ENCODE measurements at regions not wholly inside any gene's neighbourhood (a gene's known extent, or its start where the extent isn't known, plus 50 kb on each side); places are given as distances from the start of the nearest gene placed in this dataset.

DNA sequence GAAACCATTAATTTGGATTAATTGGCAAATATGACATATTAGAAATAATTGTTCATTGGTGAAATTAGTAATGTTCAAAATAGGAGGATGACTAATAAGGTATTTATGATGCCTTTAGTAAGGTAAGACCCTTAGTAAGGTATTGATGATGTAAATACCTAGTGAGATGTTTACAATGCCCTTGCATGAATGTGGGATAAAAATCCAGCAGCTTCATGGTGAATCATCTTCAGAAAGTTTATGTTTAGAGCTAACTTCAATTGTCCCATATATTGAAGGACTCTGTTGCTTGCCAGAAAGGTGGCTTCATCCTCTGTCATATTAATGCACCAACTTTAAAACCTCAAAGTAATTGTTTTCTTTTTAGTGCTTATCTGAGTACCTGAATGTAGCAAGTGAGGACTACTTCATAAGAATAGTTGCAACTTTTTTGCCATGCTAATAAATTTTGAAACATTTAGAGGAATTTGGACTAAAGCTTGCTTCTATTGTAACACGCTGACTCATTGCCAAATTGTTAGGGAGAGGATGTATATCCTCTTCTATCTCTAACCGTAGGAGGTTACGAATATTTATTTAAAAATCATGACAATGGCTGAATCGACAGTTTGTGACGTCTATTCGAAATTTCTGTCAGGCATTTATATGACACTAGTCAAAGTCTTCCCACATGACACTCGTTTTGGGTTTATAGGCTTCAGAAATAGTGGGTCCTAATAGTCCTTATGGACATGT is 174.1 kb upstream of the HS3ST1 start:
- DNase-seq (ENCODE audit: low read depth in 4 of 4, low spot score in 2 of 4): no peak

DNA sequence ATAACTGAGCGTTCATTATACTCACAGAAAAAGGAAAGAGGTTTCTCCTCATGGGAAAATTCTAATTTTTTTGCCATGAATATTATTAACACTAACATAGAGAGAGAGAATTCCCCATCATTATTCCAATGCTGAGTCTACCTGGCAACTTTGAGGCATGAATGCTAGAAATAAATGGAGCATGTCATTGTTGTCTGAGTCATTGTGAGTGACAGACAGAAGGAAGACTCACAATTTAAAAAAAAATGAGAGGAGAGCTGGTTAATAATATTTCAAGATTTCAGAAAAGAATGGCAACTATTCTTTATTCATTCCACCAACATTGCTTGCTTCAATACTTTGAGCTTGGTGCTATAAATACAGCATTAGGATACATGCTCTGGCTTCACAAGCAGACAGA is 170.4 kb upstream of the HS3ST1 start:
- DNase-seq (ENCODE audit: low read depth in 4 of 4, low spot score in 2 of 4): no peak

DNA sequence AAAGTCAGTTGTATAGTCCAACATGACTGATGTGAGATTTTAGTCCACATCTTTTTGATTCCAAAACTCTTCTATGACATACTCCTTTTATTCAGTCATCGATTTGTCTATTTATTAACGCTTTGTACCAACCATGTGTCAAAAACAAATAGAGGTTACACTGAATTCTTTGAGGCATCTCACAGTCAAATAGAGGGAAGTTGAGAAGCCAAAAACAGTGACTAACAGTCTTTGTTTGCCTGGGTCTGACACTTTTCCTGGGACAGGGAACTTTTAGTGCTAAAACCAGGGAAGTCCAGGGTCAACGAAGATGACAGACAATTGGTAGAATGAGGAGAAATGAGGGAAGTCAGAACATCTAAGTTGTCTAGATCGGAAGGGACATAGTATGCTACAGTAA is 169.9 kb upstream of the HS3ST1 start:
- DNase-seq (ENCODE audit: low read depth in 4 of 4, low spot score in 2 of 4): no peak

DNA sequence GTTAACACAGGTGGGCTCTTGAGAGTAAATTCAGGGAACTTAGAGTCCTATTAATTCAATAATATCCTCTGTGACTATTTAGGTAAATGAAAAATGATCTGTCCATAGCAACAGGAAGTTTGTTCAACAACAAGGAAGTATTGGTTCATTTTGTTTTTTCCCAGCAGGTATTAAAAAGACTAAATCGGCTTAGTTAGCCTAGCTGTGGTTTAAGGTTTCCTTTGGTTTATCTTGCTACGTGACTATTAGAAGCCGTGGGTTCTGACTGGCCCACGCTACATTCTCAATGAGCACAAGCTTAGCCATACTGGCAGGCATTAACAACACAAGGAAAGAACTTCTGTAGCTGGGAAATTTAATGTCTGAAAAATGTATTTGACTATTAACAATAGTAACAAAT is 168.8 kb upstream of the HS3ST1 start:
- DNase-seq (ENCODE audit: low read depth in 4 of 4, low spot score in 2 of 4): no peak

DNA sequence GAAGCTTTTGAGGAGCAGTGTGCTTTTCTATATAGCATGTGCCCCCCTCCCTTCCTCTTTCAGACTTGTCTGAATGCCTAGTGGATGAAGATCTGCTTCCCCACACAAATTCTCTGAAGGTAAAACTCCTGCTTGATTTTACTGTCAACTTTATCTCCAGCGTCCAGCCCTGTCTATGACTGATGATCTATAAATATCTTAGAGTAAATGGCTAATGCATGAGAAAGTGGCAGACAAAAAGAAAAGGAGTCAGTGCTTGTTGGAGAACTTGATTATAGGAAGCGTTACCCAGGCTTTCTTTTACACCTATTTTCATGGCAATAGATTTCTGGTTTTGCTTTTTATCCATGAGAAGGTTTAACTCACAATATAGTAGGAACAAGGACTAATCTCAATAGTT is 168.3 kb upstream of the HS3ST1 start:
- no peak for DNase-seq (ENCODE audit: low read depth in 4 of 4, low spot score in 2 of 4)

- DNase-seq (ENCODE audit: low read depth in 4 of 4, low spot score in 2 of 4): no peak
These were observed 165.0 kb upstream of the HS3ST1 start for GRCh38 chr4:11593576-11594116.

DNA sequence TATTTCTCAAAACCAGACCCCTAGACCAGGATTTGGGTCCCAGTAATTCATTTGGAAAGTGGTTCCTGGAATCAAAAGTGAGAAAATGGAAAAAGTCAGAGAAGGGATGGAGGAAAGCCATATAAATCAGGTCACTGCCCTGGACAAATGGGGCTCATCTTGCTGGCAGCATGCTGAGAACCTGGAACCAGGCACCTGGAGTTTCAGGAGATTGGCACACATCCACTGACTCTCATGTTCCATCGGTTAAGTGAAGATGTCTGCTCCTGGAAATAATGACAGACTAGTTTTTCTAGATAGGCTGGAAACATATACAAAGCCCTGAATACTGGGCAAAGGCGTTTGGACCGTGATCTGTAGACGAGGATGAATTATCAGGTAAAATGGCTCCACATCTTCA is 163.6 kb upstream of the HS3ST1 start:
- no peak for DNase-seq (ENCODE audit: low read depth in 4 of 4, low spot score in 2 of 4)

DNA sequence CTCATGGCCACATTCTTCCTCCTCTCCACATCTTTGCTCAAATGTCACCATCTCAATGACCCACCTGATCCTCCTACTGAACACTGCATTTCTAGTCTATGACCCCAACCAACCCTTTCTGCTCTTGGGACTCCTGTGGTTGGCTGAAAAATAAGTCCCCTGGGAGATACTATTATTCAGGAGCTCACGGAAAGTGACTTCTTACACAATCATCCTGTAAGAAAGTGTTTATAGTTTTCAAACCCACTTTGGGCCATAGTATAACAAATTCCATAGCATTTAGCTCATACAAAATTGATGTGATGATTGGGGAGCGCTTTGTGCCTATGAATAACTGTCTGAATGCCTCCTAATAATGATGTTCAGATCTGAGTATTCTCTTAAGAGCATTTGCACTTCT is 161.4 kb upstream of the HS3ST1 start:
- DNase-seq (ENCODE audit: low read depth in 4 of 4, low spot score in 2 of 4): no peak

GRCh38 chr4:11589676-11590075 is 161.0 kb upstream of the HS3ST1 start:
- no peak for DNase-seq (ENCODE audit: low read depth in 4 of 4, low spot score in 2 of 4)

DNA sequence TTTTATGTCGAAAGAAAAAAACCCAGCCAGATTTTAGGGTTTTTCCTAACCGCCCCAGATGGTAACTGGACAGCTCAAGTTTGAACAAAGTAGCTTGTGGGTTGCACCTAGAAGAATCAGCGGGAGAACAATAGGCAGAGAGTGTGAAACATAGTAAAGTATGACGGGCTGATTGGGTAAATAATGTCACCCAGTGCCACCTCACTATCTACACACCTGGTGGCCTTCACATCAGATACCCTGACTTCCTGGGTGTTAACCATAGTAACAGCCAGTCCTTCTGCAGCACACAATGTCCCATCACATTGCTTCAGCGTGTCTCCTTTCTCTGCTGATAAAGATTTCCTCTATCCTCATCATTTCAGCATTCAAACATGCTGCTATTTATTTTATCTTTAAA is 159.1 kb upstream of the HS3ST1 start:
- no peak for DNase-seq (ENCODE audit: low read depth in 4 of 4, low spot score in 2 of 4)

DNA sequence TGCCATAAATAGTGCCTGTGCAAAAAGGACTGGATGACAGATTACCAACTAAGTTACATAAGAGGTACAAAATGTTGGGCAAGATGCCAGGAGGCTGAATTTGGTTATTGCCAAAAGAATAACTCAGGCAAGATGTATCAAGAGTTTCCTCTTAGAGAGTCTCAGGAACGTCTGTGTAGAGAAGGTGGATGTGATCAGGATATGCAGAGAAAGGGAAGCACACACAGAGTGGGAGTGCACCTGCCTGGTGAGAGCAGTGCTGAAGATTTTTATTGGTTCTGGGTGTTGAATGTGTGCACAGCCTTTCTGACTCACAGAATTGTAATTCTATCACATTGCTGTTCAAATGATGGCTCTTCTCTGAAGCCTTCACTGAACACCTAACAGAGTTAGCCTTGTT is 156.8 kb upstream of the HS3ST1 start:
- DNase-seq (ENCODE audit: low read depth in 4 of 4, low spot score in 2 of 4): no peak

GRCh38 chr4:11568511-11568910 is 139.8 kb upstream of the HS3ST1 start:
- no peak for DNase-seq (ENCODE audit: low read depth in 4 of 4, low spot score in 2 of 4)

DNA sequence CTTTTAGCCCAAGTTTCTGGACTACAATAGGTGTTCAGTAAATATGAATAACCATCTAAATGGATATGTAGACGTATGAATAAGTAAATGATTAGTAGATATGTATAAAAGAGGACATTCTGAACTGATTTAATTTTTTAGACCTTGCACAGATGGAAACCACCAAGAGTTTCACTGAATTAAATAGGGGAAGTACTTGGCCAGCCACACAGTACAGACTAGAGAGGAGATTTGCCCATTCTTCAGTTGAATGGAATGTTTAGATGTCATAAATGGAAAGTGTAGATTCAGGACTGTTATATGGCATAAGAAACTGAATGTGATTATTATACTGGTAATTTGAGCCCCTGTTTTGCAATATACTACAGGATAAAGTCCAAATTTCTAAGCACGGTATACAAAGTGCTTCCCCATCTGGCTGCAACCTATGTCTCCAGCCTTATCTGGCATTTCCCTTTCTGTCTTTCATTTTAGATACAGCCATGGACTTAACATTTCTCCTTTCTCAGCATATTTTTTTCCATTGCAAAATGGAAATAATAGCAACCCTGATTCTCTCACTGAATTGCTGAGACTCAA is 137.8 kb upstream of the HS3ST1 start:
- DNase-seq (ENCODE audit: low read depth in 4 of 4, low spot score in 2 of 4): no peak

GRCh38 chr4:11565899-11566298 is 137.2 kb upstream of the HS3ST1 start:
- DNase-seq (ENCODE audit: low read depth in 4 of 4, low spot score in 2 of 4): no peak

DNA sequence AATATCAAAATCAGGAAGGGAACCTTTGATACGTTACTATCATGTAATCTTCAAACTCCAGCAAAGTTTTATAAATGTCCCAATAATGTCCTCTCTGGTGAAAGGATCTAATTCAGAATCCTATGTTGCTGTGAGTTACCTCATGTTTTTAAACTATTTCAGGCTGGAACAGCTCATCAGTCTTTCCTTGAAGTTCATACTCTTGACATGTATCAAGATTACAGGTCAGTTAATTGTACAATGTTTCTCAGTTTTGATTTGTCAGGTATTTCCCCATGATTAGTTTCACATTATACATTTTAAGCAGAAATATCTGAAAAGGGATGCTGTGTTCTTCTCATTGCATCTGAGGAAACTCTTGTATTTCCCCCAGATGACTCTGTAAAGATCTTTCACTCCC is 136.5 kb upstream of the HS3ST1 start:
- no peak for DNase-seq (ENCODE audit: low read depth in 4 of 4, low spot score in 2 of 4)

GRCh38 chr4:11564021-11564420 is 135.3 kb upstream of the HS3ST1 start:
- DNase-seq (ENCODE audit: low read depth in 4 of 4, low spot score in 2 of 4): no peak

GRCh38 chr4:11549525-11549924 is 120.8 kb upstream of the HS3ST1 start:
- no peak for DNase-seq (ENCODE audit: low read depth in 4 of 4, low spot score in 2 of 4)

DNA sequence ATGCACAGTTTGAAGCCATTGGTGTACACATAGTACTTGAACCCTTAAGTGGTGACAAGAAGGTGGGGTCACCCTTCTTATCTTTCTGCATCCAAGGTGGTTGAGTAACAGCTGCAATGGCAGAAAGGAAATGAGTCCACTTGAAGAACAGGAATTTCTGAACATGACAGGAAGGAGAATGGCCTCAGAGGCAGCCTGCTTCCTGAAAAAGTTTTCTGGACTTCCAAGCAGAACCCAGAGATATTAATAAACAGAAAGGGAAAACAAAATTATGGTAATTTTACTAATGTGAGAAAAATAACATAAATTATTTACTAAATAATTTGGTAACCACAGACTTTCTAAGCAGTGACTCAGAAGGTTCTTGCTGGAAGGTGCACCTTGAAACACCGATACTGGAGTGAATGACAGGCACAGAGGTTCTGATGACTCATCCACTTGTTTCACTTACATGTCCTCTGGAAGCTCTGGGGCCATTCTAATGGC is 119.9 kb upstream of the HS3ST1 start:
- no peak for DNase-seq (ENCODE audit: low read depth in 4 of 4, low spot score in 2 of 4)

DNA sequence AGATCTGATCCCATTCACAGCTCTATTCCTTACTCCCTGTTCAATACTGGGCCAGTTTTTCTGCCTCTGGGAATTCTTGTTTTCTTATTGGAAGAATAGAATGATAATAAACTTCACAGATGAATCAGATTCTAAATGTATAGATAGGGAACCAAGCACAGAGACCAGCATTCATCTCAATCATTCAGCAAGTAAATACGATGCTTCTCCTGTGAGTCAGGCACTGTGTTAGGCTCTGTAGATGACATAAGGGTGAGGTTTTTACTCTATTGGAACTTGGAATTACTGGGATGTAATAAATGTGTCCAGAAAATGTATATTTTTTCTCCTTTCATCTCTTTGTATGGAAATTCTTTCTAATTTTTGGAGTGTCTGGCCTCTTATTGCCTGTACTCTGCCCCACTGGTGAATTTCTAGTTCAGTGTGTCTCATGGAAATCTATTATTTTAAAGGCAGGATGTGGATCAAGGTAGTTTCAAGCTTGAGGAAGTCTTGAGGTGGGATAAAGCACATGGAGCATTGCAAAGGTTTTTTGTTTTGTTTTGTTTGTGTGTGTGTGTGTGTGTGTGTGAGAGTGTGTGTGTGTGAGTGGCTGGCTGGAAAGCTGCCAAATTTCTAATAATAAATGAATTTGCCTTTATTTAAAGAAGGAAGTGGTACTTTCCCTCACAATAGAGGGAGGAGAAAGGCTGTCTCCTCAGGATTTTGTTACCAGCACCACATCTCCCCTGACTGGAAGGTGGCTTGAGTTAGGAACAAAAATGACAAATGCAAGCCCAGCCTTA is 117.9 kb upstream of the HS3ST1 start:
- DNase-seq (ENCODE audit: low read depth in 4 of 4, low spot score in 2 of 4): no peak

GRCh38 chr4:11545651-11546050 is 117.0 kb upstream of the HS3ST1 start:
- no peak for DNase-seq (ENCODE audit: low read depth in 4 of 4, low spot score in 2 of 4)

- no peak for DNase-seq (ENCODE audit: low read depth in 4 of 4, low spot score in 2 of 4)
These were observed 115.5 kb upstream of the HS3ST1 start for GRCh38 chr4:11544211-11544610.

DNA sequence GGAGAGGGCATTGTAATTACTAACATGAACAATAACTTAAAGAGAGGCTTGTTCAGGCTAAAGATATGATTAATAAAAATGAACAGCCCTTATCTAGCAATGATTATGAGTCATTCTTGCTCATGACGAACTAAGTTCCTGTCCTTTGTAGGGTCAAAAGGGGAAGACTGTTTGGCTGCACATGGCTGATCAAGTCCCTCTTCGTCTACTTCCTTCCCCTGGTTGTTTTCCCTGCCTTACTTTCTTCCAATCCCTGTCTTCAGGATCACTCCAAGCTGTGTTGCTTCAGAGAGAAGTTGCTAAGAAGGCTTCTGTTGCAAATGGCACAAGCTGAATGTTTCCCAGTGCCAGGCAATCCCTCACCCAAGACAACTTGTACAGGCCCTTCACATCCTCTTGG is 115.0 kb upstream of the HS3ST1 start:
- DNase-seq (ENCODE audit: low read depth in 4 of 4, low spot score in 2 of 4): no peak

All from left renal cortex interstitium (tissue), 4 donors.